HG03045 (cell line): ENCODE measurements at regions not wholly inside any gene's neighbourhood (a gene's known extent, or its start where the extent isn't known, plus 50 kb on each side); places are given as distances from the start of the nearest gene placed in this dataset.

ENCODE experiments used
- ATAC-seq: cut with Tn5 transposase; IDR thresholded peaks from one replicate; pipeline ENCODE4 v1.9.1; 2021; ENCODE audit warnings: mild to moderate bottlenecking, moderate library complexity; ENCODE audit not compliant: unreplicated experiment

DNA sequence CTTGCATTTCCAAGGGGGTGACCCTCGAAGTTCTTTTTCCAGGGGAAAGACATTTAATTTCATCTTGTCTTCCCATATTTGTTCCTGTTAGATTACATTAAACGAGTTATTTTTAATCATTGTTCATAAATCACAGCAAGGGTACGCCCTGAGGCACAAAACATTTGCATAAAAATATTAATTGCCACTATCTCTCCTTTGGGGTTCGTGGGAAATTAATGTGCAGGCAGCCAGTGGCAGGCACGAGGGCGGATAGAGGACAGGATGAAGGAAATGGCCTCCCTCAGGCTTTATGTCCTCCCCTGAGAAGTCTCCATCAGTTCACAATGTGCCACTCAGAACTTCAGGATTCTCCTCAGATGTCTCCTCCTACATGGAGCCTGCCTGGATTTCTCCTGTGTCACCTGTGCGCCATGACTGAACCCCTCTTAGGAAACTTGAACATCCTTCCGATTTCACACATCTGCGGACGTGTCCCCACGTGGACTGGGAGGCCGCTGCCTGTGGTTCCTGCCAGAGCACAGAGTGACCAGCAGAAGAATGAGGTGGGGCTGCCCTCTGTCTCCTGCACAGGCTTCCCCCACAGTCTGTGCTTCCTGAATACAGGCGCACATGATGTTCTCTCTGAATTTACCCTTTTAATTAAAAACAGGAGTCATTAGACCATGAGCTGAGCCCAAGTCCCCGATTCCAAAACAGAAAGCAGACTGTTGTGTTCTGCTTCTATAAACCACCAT, 1085.9 kb downstream of the TBC1D22A start:
- no peak for ATAC-seq

DNA sequence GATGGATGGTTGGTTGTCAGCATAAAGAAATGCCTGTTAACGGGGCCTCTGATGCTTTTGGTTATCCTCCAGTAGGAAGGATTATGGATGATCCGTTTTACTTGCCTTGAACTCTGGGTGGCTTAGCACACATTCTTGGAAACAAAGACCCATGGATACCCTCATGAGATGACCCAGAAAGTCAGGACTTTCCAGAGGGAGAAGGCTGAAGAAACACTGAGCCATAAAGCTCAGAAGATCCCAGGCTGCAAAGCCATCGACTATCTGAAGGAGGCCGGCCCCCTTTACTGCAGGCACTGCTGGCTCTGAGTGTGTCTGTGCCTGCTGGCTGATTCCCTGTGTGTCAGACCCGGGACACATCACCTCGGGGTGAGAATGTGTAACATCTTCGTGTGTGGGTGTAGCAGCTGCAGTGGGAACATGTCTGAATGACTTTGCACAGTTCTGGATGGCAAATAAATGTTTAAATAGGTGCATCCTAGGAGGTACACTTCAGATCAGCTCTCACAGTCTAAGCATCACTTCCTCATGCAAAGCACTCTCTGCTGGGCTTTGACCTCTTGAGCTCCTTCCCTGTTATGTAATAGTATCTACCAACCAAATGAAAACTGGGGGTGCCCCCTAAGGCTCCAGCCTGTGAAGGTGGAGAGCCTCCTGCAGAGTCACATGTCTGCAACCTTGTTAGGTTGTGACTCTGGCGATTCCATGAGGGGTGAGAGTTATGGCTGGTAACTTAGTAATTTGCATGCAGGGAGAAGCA, 1084.9 kb downstream of the TBC1D22A start:
- no peak for ATAC-seq

DNA sequence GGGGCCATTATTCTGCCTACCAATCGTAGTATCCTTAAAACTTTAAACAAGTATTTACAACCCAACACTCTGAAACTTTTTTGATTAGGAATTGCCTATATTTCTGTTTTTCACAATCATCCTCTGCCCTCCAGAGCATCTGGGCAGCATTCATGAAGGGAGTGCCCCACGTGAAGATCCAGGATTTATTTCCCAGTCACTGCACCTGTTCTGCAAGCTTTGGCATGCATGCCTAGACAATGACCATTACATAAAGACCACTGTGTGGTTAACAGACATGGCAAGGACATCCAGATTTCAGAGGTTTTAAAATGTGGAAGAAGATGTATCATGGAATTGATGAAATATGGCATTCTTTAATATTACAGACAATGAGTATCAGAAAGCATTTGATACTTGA, 1083.8 kb downstream of the TBC1D22A start:
- ATAC-seq = no peak

DNA sequence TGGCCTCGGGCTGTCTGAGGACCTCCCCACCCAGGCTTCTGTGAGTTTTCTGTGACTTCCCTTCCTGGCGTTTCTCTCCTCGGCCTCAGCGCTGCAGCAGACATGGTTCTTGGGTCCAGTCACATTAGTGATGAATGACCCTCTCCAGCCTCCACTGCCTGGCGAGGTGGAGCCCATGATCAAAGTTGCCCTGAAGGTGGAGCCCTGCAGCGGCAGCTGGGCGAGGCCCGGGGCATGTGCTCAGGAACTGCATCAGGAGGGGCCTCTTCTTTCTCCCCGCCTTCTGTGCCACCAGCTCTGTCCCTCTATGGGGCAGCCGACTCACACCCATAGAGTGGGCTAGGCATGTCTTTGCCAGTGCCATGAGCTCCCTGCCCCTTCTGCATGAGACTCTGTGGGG, 1079.7 kb downstream of the TBC1D22A start:
- no peak for ATAC-seq

DNA sequence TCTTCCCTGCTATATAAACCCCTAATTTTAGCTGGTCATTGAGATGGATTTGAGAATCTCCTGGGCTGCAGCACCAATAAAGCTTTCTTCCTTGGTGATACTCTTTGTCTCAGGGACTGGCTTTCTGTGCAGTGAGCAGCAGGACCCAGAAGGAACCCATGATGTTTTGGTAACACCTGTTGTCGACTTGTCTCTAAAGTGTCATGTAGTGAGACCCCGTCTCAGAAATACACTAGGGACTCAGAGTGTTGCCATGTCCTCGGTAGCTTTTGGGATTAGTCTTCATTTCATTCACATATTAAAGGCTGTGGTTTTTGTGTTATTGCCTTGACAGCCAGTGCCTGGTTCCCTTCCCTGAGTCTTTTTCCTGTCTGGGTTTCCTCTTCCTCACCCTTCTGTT, 1078.7 kb downstream of the TBC1D22A start:
- ATAC-seq = no peak

DNA sequence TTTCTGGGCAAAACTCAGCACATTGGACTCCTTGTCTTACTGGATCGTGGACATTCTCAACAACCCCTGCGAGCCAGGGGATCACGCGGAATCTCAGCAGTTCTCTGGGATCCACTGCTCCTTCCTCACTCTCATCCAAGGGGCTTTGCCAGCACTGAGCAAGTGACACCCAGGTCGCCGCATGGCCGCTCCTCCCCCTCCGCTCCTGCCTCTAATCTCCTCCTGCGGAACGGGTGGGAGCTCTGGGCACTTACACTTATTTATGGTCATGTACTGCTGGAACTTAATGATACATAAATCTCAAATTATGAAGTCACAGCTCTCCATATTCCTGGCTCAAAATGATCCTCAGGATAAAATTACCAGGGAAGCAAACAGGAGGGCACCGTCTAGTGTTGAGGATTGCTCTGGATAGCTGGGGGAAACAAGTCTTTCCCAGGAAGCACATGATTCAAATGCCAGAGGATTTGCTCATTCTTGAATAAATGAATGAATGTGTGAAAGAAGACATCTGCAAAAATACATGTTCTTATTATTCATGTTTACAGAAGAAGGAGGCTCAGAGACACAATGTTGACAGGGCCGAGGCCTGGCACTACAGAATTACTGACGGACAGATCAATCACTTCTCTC, 1077.3 kb downstream of the TBC1D22A start:
- ATAC-seq = no peak

DNA sequence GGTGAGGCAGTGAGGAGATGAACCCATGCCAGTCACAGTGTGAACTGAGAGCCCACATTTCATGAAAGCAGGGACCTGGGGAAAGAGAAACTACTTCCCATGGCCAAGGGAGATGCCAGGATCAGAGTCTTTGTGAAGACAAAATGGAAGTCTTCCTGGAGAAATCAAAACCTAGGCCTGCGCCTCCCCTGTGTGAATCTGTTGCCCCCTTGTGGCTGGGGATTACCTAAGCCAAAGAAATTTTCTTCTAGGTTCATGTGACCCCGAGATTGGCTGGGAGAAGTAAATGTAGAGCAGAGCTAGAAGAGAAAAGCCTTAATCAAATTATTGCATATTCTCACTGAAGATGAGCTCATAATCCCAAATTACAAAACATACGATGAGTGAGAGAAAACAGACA, 1075.3 kb downstream of the TBC1D22A start:
- ATAC-seq = no peak

DNA sequence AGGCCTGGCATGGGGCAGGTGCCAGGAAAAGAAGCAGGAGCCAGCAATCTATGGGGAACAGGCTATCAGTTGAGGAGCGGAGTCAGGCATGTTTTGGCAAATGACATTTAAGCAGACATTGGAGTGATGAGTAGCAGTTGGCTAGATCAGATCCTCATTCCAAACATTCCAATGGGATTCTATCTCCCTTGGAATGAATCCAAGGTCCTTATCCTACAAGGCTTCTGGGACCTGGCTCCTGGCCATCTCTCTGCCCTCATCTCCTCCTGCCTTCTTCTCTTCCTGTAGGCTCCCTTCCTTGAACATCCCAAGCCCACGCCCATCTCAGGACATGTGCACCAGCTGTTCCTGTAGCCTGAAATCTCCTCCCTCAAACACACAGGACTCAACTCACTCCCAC, 1074.5 kb downstream of the TBC1D22A start:
- ATAC-seq = no peak

DNA sequence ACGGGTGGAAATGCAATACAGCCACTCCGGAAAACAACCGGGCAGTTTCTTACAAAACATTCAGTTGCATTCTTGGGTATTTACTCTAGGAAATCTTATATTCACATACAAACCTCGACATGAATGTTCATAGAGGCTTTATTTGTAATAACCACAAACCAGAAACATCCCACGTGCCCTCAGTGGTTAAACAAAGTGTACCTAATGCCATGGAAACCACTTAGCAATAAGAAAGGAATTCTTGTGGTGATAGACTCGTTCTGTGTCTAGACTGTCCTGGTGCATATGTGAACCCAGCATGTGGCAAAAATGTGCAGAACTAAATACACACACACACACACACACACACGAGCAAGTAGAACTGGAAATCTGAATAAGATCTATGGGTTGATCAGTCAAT, 1073.3 kb downstream of the TBC1D22A start:
- no peak for ATAC-seq

DNA sequence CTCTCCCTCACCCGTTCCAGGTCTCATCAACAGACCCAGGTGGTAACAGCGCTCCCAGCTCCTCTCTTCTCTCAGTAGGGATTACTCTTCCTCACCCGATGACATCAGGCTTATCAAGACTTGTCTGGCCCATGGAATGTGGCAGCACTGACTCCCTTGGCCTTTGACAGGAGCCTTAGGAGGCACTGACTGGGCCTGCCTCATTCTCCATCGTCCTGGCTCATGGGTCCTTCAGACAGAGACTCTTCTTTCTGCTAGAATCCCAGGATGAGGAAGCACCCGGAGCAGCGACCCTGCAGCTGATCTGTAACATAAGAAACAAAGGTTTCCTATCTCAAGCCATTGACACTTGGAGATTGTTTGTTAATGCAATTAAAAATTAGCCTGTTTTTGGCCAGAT, 1063.6 kb downstream of the TBC1D22A start:
- no peak for ATAC-seq

DNA sequence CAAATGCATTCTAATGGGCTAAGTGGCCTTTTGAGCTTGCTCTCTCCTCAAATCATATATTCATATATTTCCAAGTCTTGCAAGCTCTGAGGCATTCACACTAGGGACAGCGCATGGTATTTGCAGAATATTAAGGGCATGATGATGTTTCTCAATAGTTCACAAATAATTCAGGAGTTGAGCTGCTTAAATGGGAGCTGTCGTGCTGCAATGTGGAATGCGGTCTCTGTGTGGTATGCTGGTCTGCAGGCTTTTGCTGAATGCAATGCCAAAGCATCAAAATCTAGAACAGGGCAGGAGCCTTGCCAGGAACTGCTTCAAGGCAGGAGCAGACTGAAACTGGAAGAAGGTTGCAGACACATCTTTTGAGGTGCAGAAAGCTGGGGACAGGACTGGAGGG, 1060.0 kb downstream of the TBC1D22A start:
- ATAC-seq = no peak

DNA sequence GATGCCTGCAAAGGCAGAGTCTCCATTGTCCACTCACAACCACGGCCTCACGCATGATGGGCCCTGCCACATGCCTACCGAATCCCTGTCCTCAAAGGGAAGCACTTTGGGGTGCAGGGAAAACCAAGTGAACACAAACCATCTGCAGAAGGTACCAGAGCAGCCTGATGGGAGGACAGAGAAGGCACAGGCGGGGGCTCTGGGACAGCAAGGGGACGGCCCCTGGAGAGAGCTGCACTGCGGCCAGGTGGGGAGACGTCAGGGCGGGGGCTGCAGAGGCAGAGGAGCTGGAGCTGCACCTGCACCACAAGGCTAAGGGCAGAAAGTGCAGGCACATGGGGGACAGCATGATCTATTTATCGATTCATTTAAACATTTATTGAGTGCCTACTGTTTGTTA, 1056.0 kb downstream of the TBC1D22A start:
- ATAC-seq = no peak

DNA sequence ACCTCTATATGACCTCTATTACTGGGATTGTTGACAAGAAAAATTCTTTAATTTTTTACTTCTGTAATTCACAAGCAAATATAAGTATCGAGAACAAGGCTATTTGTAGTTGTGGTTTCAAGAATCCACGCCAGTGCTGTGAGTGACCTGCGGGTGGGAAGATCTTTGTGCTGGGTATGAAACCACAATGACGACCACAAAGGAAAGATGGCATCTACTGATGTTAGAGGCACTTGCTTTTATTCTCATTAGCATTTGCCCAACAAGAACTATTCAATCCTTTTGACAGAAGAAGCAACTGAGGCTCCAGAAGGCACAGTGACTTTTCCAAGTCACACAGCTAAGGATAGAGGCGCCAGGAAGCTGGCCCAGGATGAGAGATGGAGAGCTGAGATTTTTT, 1054.9 kb downstream of the TBC1D22A start:
- no peak for ATAC-seq

DNA sequence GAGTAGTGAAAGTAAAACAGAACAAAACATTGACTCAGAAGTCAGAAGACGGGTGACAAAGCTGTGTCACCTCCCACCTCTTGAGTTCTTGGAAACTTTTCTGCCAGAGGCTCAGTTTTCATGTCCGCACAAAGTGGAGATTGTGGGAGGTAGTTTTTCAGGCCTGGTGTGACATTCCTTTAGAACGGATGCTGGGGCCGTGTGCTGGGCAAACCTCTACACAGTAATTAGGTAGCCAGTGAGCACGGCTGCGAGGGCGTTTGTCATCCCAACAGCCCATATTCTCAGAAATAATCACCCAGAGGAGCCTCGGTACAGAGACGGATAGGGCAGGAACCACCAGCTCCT, 1054.4 kb downstream of the TBC1D22A start:
- no peak for ATAC-seq

DNA sequence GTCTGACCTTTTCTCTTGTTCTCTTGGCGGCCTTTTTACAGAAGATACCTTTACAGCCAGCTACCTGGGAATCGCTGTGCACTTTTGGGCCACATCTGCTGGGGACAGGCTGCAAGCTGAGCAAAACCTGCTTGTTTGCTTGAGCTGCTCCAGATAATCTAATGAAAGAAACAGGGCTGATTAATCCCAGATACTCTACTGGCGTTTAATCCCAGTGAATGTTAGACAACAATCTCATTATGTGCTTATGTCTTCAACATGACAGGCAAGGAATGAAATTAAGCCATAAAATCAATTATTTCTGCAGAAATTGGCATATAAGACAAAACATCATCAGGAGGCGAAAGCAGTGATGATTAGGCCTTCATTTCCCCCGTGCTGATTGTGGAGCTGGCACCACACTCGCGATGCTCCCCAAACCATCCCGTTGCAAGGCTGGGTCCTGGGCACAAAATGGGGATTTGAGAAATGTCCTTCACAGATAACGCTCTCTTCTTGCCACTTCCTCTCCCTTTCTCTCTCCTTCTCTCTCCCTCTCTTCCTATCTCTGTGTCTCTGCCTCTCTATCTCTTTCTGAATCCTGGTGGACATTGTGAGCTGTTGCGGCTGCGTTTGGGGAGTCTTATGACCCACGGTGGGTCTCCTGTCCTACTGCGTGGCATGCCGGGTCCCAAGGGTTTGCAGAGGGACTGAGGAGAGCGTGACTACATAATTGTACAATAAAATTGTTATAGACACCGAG, 1053.8 kb downstream of the TBC1D22A start:
- no peak for ATAC-seq

DNA sequence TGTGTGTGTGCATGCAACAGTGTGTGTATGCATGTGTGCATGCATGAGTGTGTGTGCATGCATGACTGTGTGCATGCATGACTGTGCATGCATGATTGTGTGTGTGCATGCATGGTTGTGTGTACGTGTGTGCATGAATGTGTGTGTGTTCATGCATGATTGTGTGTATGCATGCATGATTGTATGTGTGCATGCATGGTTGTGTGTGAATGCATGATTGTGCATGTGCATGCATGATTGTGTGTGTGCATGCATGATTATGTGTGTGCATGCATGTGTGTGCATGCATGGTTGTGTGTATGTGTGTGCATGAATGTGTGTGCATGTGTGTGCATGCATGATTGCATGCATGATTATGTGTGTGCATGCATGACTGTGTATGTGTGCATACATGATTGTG, 1052.0 kb downstream of the TBC1D22A start:
- no peak for ATAC-seq

DNA sequence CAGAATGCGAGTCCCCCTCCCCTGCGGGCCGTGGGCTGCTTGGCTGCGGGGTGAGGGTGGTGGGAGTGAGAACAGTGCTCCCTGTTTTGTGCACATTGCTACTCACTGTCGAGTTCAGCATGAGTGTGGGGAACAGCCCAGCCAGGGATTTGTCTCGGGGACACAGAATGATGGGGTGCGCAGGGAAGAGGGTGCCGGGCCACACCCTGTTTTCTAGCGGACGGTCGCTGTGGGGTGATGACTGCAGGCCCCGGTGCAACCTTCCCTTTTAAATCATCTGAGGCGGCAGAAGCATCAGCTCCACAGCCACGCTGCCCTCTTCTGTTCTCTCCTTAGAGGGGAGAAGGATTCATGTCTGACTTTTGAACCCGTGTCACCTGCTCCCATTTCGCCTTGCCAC, 1051.2 kb downstream of the TBC1D22A start:
- no peak for ATAC-seq

DNA sequence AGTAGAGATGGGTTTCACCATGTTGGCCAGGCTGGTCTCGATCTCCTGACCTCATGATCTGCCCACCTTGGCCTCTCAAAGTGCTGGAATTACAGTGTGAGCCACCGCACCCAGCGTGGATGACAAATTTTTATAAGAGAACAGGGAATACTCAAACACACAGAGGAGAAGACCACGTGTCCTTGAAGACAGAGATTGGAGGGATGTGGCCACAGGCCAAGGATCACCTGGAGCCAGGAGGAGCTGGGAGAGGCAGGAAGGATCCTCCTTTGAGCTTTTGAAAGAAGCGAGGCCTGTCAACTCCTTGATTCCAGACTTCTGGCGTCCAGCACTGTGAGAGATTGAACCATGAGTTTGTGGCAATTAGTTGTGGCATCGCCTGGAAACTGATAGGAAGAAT, 1049.5 kb downstream of the TBC1D22A start:
- no peak for ATAC-seq

DNA sequence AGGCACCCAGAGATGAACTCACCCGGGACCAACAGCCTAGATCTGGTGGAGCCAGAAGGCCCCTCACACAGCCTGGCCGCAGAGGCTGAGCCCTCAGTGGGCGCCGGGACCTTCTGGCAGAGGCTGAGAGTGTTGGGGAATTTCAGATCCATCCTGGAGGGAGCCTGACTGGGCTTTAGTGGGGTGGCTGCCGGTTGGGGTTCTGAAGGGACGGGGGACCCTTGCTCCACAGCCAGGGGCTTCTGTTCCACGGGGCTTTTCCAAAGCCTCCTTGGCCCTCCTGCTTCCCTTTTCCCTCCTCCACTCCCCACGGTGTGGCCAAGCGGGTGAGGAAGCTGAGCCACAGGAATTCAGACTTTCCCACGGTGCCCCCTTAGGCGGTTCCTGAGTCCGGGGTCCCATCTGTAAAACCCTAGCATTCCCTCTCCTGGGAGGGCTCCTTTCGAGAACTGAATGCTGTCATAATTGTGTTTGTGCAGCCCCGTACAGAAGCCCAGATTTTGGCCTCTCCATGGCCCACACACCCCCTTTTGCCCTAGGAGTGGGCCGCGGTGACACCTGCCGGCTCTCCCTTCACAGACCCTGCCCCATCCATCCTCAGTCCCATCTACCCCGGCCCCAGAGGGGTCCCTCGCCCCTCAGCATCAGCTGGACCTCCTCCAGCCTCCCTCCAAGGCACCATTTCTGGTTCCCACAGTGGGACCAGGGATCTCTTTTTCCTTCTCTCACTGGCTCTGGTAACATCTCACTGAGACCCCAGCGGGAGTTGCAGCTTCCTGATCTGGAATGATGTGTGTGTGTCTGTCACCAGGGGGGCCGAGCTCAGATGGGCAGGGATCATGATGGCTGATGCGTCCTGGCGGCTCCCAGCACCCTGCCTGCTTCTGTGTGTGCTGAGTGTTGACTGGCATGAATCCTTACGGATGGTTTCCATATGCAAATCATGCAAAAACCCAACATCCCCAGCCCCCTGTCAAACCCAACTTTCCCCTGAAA, 1048.4 kb downstream of the TBC1D22A start:
- ATAC-seq = no peak

DNA sequence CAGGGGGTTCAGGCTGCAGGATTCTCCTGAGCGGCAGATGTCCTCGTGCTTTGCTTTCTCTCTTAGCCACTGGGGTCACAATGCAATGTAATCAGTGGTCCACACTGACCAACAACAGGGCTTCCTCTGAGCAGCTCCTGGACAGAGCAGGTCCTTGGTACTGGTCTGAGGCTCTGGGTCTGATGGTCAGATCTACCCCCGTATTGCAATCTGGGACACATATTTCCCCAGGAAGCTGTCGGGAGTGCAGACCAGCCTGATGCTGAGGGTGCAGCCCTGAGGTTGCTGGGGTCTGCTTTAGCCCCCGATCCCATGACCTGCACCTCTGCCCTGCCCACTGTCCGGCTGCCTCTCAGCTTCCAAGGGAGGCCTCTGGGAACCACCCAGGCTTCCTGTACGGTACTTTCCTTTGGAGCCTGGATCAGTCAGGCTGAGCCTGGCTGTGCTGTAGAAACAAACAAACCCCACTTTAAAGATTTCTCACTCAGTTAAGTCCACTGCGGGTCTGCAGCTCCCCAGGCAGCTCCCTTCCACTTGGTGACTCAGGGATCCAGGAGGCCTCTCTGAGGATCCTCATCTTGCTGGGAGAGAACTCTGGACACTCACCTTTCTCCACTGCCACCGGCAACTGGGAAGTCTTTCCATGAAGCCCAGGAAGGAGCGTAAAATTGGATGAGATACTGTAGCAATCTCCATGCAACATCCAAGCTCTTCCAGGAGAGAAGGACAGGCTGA, 1046.6 kb downstream of the TBC1D22A start:
- ATAC-seq = no peak
